Mesendoderm (in vitro differentiated cells): ENCODE measurements at regions not wholly inside any gene's neighbourhood (a gene's known extent, or its start where the extent isn't known, plus 50 kb on each side); places are given as distances from the start of the nearest gene placed in this dataset.

Experiments
- DNase-seq: peaks from one replicate; pipeline ENCODE4 v3.0.0; 2013
- H2AK5ac ChIP-seq: 2 replicates; pipeline ENCODE4 v1.6.1; 2013; ENCODE audit warnings: low read length, inconsistent platforms
- H2BK120ac ChIP-seq: 2 replicates; pipeline ENCODE4 v1.6.1; 2013; ENCODE audit warnings: low read depth, mild to moderate bottlenecking, low read length, moderate library complexity, mixed read lengths
- H2BK15ac ChIP-seq: replicated peaks from 2 replicates; pipeline ENCODE4 v1.6.1; 2013; ENCODE audit warnings: low read depth, mild to moderate bottlenecking, moderate library complexity
- H2BK5ac ChIP-seq: 2 replicates; pipeline ENCODE4 v1.6.1; 2013; ENCODE audit warnings: low read length, inconsistent platforms
- H3K18ac ChIP-seq: 2 replicates; pipeline ENCODE4 v1.6.1; 2013; ENCODE audit warnings: mild to moderate bottlenecking, low read length, mixed read lengths
- H3K23ac ChIP-seq: one replicate; pipeline ENCODE4 v1.6.1; 2013; ENCODE audit warnings: low read length
- H3K27ac ChIP-seq: 2 replicates; pipeline ENCODE4 v1.5.1; 2013; ENCODE audit warnings: low read depth, mild to moderate bottlenecking, inconsistent platforms, low read length, moderate library complexity
- H3K27me3 ChIP-seq: 2 replicates; pipeline ENCODE4 v1.6.1; 2013; ENCODE audit warnings: low read length, control low read depth, mild to moderate bottlenecking, inconsistent platforms; ENCODE audit not compliant: insufficient read depth, poor library complexity
- H3K36me3 ChIP-seq: 2 replicates; pipeline ENCODE4 v1.6.1; 2013; ENCODE audit warnings: low read length, inconsistent platforms; ENCODE audit not compliant: control insufficient read depth, insufficient read depth
- H3K4ac ChIP-seq: one replicate; pipeline ENCODE4 v1.6.1; 2013; ENCODE audit warnings: low read depth, mild to moderate bottlenecking, low read length, moderate library complexity
- H3K4me1 ChIP-seq: 2 replicates; pipeline ENCODE4 v1.6.1; 2013; ENCODE audit warnings: low read depth, low read length, inconsistent platforms; ENCODE audit not compliant: control insufficient read depth
- H3K4me2 ChIP-seq: 2 replicates; pipeline ENCODE4 v1.6.1; 2013; ENCODE audit warnings: low read length
- H3K4me3 ChIP-seq: 2 replicates; pipeline ENCODE4 v1.5.1; 2013; ENCODE audit warnings: mild to moderate bottlenecking, low read length
- H3K56ac ChIP-seq: one replicate; pipeline ENCODE4 v1.6.1; 2013; ENCODE audit warnings: low read length
- H3K79me1 ChIP-seq: 2 replicates; pipeline ENCODE4 v1.6.1; 2013; ENCODE audit warnings: low read length, inconsistent platforms
- H3K79me2 ChIP-seq: 2 replicates; pipeline ENCODE4 v1.6.1; 2013; ENCODE audit warnings: mild to moderate bottlenecking, low read length; ENCODE audit not compliant: control insufficient read depth, insufficient read depth
- H3K9ac ChIP-seq: 2 replicates; pipeline ENCODE4 v1.6.1; 2013; ENCODE audit warnings: low read length, inconsistent platforms
- H4K5ac ChIP-seq: one replicate; pipeline ENCODE4 v1.6.1; 2013; ENCODE audit warnings: low read length
- H4K8ac ChIP-seq: one replicate; pipeline ENCODE4 v1.6.1; 2013; ENCODE audit warnings: low read depth, mild to moderate bottlenecking, control low read depth, low read length, moderate library complexity
- WGBS: extraction: QIAGEN DNeasy Blood & Tissue Kit; methylation state at CpG from one replicate; pipeline ENCODE4 v1.1.7; 2013; ENCODE audit warnings: low lambda C conversion rate, missing lambda C conversion rate; ENCODE audit not compliant: insufficient coverage; ENCODE audit errors: extremely low coverage; 5-methylcytosine and 5-hydroxymethylcytosine counted together

- no peak overlapping the region for H4K8ac ChIP-seq
- no peak overlapping the region for H3K27ac ChIP-seq
Observed at GRCh38 chr5:155605920-155606319, 592.4 kb downstream of the KIF4B start.

GRCh38 chr5:155616779-155617392, 603.3 kb downstream of the KIF4B start:
- Histone ChIP-seq H2BK5ac (no peak overlapping the region), H3K9ac (no peak overlapping the region), H4K5ac (no peak overlapping the region), H3K4ac (no peak overlapping the region), H3K4me1 (no peaks in the 10 kb centered on the region), H3K23ac (no peak overlapping the region), H2BK15ac (no peak overlapping the region), H3K36me3 (no peaks in the 10 kb centered on the region), H3K79me2 (no peaks in the 10 kb centered on the region), H3K56ac (no peak overlapping the region), H2BK120ac (no peak overlapping the region), H3K79me1 (no peaks in the 10 kb centered on the region), H3K4me2 (no peak overlapping the region), H3K27ac (no peak overlapping the region), H4K8ac (no peak overlapping the region), H3K18ac (no peak overlapping the region), H3K4me3 (no peak overlapping the region), H2AK5ac (no peak overlapping the region), H3K27me3 (no peaks in the 10 kb centered on the region)
- WGBS, result no CpG with 5 or more reads among the region's 4 CpGs
- DNase-seq, result peak; percentile 58

More at GRCh38 chr5:155605920-155606319, 592.4 kb downstream of the KIF4B start:
- no peaks in the 10 kb centered on the region for H3K36me3 ChIP-seq
- no peak overlapping the region for H3K4ac ChIP-seq
- H3K4me1 ChIP-seq, result no peaks in the 10 kb centered on the region
- no peak overlapping the region for H3K9ac ChIP-seq
- H2BK15ac ChIP-seq, result no peak overlapping the region
- H3K4me2 ChIP-seq, result no peak overlapping the region
- H3K56ac ChIP-seq, result no peak overlapping the region
- no peaks in the 10 kb centered on the region for H3K27me3 ChIP-seq
- no peak overlapping the region for H3K23ac ChIP-seq
- DNase-seq, result no peak
- H2AK5ac ChIP-seq, result no peak overlapping the region
- no CpG with 5 or more reads among the region's 1 CpG for WGBS
- no peak overlapping the region for H4K5ac ChIP-seq
- H3K79me2 ChIP-seq, result no peaks in the 10 kb centered on the region
- H3K4me3 ChIP-seq, result no peak overlapping the region
- no peak overlapping the region for H3K18ac ChIP-seq
- no peak overlapping the region for H2BK5ac ChIP-seq
- no peak overlapping the region for H2BK120ac ChIP-seq
- H3K79me1 ChIP-seq, result no peaks in the 10 kb centered on the region

GRCh38 chr5:155619688-155620087, 606.1 kb downstream of the KIF4B start:
- Histone ChIP-seq H4K8ac (no peak overlapping the region), H3K18ac (no peak overlapping the region), H2BK15ac (no peak overlapping the region), H3K27me3 (no peaks in the 10 kb centered on the region), H3K4me1 (no peaks in the 10 kb centered on the region), H3K56ac (no peak overlapping the region), H3K36me3 (no peaks in the 10 kb centered on the region), H3K79me2 (no peaks in the 10 kb centered on the region), H2AK5ac (no peak overlapping the region), H2BK120ac (no peak overlapping the region), H3K9ac (no peak overlapping the region), H3K4me2 (no peak overlapping the region), H3K79me1 (no peaks in the 10 kb centered on the region), H3K27ac (no peak overlapping the region), H3K4ac (no peak overlapping the region), H3K23ac (no peak overlapping the region), H4K5ac (no peak overlapping the region), H3K4me3 (no peak overlapping the region), H2BK5ac (no peak overlapping the region)
- no peak for DNase-seq
- WGBS, result no CpG with 5 or more reads among the region's 5 CpGs

GRCh38 chr5:155620821-155621410, 607.4 kb downstream of the KIF4B start:
- no peak overlapping the region for H2AK5ac ChIP-seq
- no peaks in the 10 kb centered on the region for H3K79me2 ChIP-seq
- H4K5ac ChIP-seq, result no peak overlapping the region
- no peak overlapping the region for H3K18ac ChIP-seq
- no peak overlapping the region for H2BK120ac ChIP-seq
- no peak overlapping the region for H3K4me3 ChIP-seq
- no peak overlapping the region for H3K4ac ChIP-seq
- no peak overlapping the region for H3K27ac ChIP-seq
- H2BK15ac ChIP-seq, result no peak overlapping the region
- H4K8ac ChIP-seq, result no peak overlapping the region
- no peaks in the 10 kb centered on the region for H3K36me3 ChIP-seq
- peak overlapping the region; percentile 4 for H3K23ac ChIP-seq
- H3K9ac ChIP-seq, result no peak overlapping the region
- H3K4me2 ChIP-seq, result no peak overlapping the region
- no peak overlapping the region for H2BK5ac ChIP-seq
- no peaks in the 10 kb centered on the region for H3K79me1 ChIP-seq
- WGBS, result no CpG with 5 or more reads among the region's 7 CpGs
- no peaks in the 10 kb centered on the region for H3K27me3 ChIP-seq
- peak overlapping the region; percentile 31 for H3K56ac ChIP-seq
- no peaks in the 10 kb centered on the region for H3K4me1 ChIP-seq
- no peak for DNase-seq

GRCh38 chr5:155624597-155625241, 611.2 kb downstream of the KIF4B start:
- Histone ChIP-seq H3K4me1 (no peaks in the 10 kb centered on the region), H3K4ac (no peak overlapping the region)
- WGBS, result 100% methylated on average over 2 of the region's 5 CpGs

More at GRCh38 chr5:155624597-155625241, 611.2 kb downstream of the KIF4B start:
- no peak overlapping the region for H3K4me2 ChIP-seq
- DNase-seq, result no peak
- no peaks in the 10 kb centered on the region for H3K79me2 ChIP-seq
- H3K23ac ChIP-seq, result no peak overlapping the region
- H3K36me3 ChIP-seq, result no peaks in the 10 kb centered on the region
- no peaks in the 10 kb centered on the region for H3K27me3 ChIP-seq
- H3K18ac ChIP-seq, result no peak overlapping the region
- no peak overlapping the region for H2BK120ac ChIP-seq
- no peak overlapping the region for H4K5ac ChIP-seq
- H2BK5ac ChIP-seq, result no peak overlapping the region
- H3K4me3 ChIP-seq, result no peak overlapping the region
- H2AK5ac ChIP-seq, result no peak overlapping the region
- H4K8ac ChIP-seq, result no peak overlapping the region
- H3K27ac ChIP-seq, result no peak overlapping the region
- H3K56ac ChIP-seq, result no peak overlapping the region
- no peak overlapping the region for H3K9ac ChIP-seq
- no peaks in the 10 kb centered on the region for H3K79me1 ChIP-seq
- no peak overlapping the region for H2BK15ac ChIP-seq
